SU-DHL-6 (cell line): ENCODE measurements at regions not wholly inside any gene's neighbourhood (a gene's known extent, or its start where the extent isn't known, plus 50 kb on each side); places are given as distances from the start of the nearest gene placed in this dataset.

Source experiments
- H2AFZ ChIP-seq: fragments of 200-600 bp; sonication (generic); 2 replicates; pipeline ENCODE4 v1.6.1; 2014; ENCODE audit warnings: low read depth, mild to moderate bottlenecking, moderate library complexity, mixed read lengths, antibody characterized with exemption, low read length; ENCODE audit not compliant: severe bottlenecking
- H3F3A ChIP-seq: fragments of 200-600 bp; shearing (Covaris generic); 2 replicates; pipeline ENCODE4 v1.6.0; 2016; ENCODE audit warnings: antibody characterized with exemption, mild to moderate bottlenecking; ENCODE audit not compliant: insufficient read depth
- H3K27ac ChIP-seq: fragments of 200-600 bp; sonication (generic); 2 replicates; pipeline ENCODE4 v1.5.1; 2016; ENCODE audit warnings: low read depth, mild to moderate bottlenecking, low read length, moderate library complexity, mixed read lengths
- H3K27me3 ChIP-seq: fragments of 200-600 bp; sonication (generic), shearing (Covaris generic); 2 replicates; pipeline ENCODE4 v1.6.0; 2014; ENCODE audit warnings: mild to moderate bottlenecking, low read length
- H3K36me3 ChIP-seq: fragments of 200-600 bp; sonication (generic); 2 replicates; pipeline ENCODE4 v1.6.1; 2014; ENCODE audit warnings: mild to moderate bottlenecking, low read length, mixed read lengths
- H3K4me2 ChIP-seq: fragments of 300-600, 200-600 bp; shearing (Covaris generic), sonication (generic); 2 replicates; pipeline ENCODE4 v1.6.0; 2014; ENCODE audit warnings: low read length, low read depth, mild to moderate bottlenecking; ENCODE audit not compliant: poor library complexity, severe bottlenecking
- H3K4me3 ChIP-seq: fragments of 200-600 bp; sonication (generic); 2 replicates; pipeline ENCODE4 v1.5.1; 2014; ENCODE audit warnings: antibody characterized with exemption, low read length, mild to moderate bottlenecking, mixed read lengths; ENCODE audit not compliant: insufficient read depth, poor library complexity, severe bottlenecking
- H3K79me2 ChIP-seq: fragments of 200-600 bp; sonication (generic); 2 replicates; pipeline ENCODE4 v1.6.1; 2014; ENCODE audit warnings: mild to moderate bottlenecking, low read length, moderate library complexity; ENCODE audit not compliant: insufficient read depth
- H3K9ac ChIP-seq: fragments of 200-600 bp; sonication (generic); 2 replicates; pipeline ENCODE4 v1.7.0; 2014; ENCODE audit warnings: mild to moderate bottlenecking, low read length
- H3K9me2 ChIP-seq: fragments of 200-600 bp; sonication (generic); replicated peaks from 2 replicates; pipeline ENCODE4 v1.6.1; 2014; ENCODE audit warnings: low read length; ENCODE audit not compliant: insufficient read depth
- H3K9me3 ChIP-seq: fragments of 200-600 bp; sonication (generic); 2 replicates; pipeline ENCODE4 v1.6.1; 2014; ENCODE audit warnings: low read length, mixed read lengths; ENCODE audit not compliant: insufficient read depth
- H4K20me1 ChIP-seq: fragments of 200-600 bp; sonication (generic); 2 replicates; pipeline ENCODE4 v1.6.1; 2014; ENCODE audit warnings: low read depth, mild to moderate bottlenecking, antibody characterized with exemption, low read length, moderate library complexity, mixed read lengths
- CTCF ChIP-seq: fragments of 200-600 bp; sonication (generic); IDR thresholded peaks from one replicate; pipeline ENCODE4 v1.5.1; 2017; ENCODE audit warnings: antibody characterized with exemption, mild to moderate bottlenecking, low read length, moderate library complexity; ENCODE audit not compliant: insufficient read depth, poor library complexity, severe bottlenecking
- EZH2phosphoT487 ChIP-seq: fragments of 200-600 bp; sonication (generic), shearing (Covaris generic); conservative IDR thresholded peaks from 2 replicates; pipeline ENCODE4 v1.6.1; 2018; ENCODE audit warnings: mild to moderate bottlenecking, antibody characterized with exemption, low read length, moderate library complexity, mixed read lengths

- TF ChIP-seq EZH2phosphoT487 = no peak
- no peak for TF ChIP-seq CTCF
- Histone ChIP-seq H3K79me2 (no peaks in the 10 kb centered on the region), H3K4me3 (no peak overlapping the region), H4K20me1 (no peaks in the 10 kb centered on the region), H3K27me3 (no peaks in the 10 kb centered on the region), H3F3A (no peaks in the 10 kb centered on the region), H3K9me3 (0 out of 2 replicates have a peak, but pooled peaks cover 3% of the 10 kb centered on the region), H3K9ac (no peak overlapping the region), H3K27ac (no peak overlapping the region), H3K9me2 (no peaks in the 10 kb centered on the region), H3K36me3 (no peaks in the 10 kb centered on the region), H3K4me2 (no peak overlapping the region), H2AFZ (no peak overlapping the region)
These were observed 580.3 kb upstream of the CADM1 start for GRCh38 chr11:116084511-116084910.

- Histone ChIP-seq H2AFZ (no peak overlapping the region), H3K36me3 (no peaks in the 10 kb centered on the region), H4K20me1 (no peaks in the 10 kb centered on the region), H3K4me3 (no peak overlapping the region), H3K9me3 (0 out of 2 replicates have a peak, but pooled peaks cover 3% of the 10 kb centered on the region), H3F3A (no peaks in the 10 kb centered on the region), H3K27ac (no peak overlapping the region), H3K4me2 (no peak overlapping the region), H3K27me3 (no peaks in the 10 kb centered on the region), H3K9me2 (no peaks in the 10 kb centered on the region), H3K79me2 (no peaks in the 10 kb centered on the region), H3K9ac (no peak overlapping the region)
- TF ChIP-seq EZH2phosphoT487 (no peak), CTCF (no peak)
These were observed 578.0 kb upstream of the CADM1 start for GRCh38 chr11:116082256-116082655.

DNA sequence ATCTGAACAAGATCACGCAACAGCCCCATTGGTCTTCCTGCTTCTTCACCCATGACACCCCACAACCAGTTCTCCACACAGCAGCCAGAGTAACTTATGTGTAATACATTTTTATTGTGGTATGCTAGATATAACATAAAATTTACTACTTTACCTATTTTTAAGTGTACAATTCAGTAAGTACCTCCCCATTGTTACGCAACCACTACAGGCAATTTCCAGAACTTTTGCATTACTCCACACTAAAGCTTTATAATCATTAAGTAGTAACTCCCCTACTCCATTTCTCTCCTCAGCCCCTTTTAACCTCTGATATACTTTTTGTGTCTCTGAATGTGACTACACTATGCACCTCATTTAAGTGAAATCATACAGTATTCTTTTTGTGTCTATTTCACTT lies 575.4 kb upstream of the CADM1 start:
- TF ChIP-seq EZH2phosphoT487 (no peak), CTCF (no peak)

DNA sequence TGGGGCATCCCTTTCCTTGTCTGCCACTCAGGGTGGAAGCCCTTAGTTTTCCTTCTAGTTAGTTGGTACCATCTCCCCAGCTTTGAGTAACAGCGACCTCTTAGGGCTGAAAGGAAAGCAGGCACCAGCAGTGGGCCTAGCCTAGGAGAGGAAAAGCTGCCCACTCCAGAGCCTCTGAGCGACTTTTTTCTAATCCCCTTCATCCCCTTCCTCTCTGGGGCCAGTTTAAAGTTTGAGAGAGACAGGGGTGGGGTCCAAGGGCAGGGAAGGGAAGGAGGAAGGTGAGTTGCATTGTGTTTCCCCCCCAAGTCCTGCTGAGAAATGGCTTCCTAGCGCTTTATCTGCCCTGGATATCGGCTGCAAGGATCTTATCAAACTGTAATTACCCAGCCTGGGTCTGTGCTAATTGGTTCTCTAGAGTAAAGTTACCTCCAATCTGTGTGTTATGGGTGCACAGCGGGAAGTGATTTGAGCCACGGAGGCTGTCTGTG lies 573.9 kb upstream of the CADM1 start:
- Histone ChIP-seq H4K20me1 (no peaks in the 10 kb centered on the region), H2AFZ (no peak overlapping the region), H3K9me2 (no peaks in the 10 kb centered on the region), H3K9ac (no peak overlapping the region), H3K9me3 (0 out of 2 replicates have a peak, but pooled peaks cover under 1% of the 10 kb centered on the region), H3K79me2 (no peaks in the 10 kb centered on the region), H3K4me3 (no peak overlapping the region), H3K27ac (no peak overlapping the region), H3K4me2 (no peak overlapping the region), H3F3A (no peaks in the 10 kb centered on the region), H3K36me3 (no peaks in the 10 kb centered on the region), H3K27me3 (no peaks in the 10 kb centered on the region)
- TF ChIP-seq CTCF = peak; percentile 35
- TF ChIP-seq EZH2phosphoT487 = no peak

More for the DNA sequence above, 575.4 kb upstream of the CADM1 start:
- no peaks in the 10 kb centered on the region for H3K79me2 ChIP-seq
- H3F3A ChIP-seq = no peaks in the 10 kb centered on the region
- H3K4me3 ChIP-seq = no peak overlapping the region
- no peak overlapping the region for H2AFZ ChIP-seq
- H3K9me2 ChIP-seq = no peaks in the 10 kb centered on the region
- no peaks in the 10 kb centered on the region for H3K27me3 ChIP-seq
- H3K4me2 ChIP-seq = no peak overlapping the region
- H4K20me1 ChIP-seq = no peaks in the 10 kb centered on the region
- H3K9me3 ChIP-seq = 0 out of 2 replicates have a peak, but pooled peaks cover 3% of the 10 kb centered on the region
- H3K36me3 ChIP-seq = no peaks in the 10 kb centered on the region
- H3K27ac ChIP-seq = no peak overlapping the region
- H3K9ac ChIP-seq = no peak overlapping the region
